MM.1S (cell line): ENCODE measurements at regions not wholly inside any gene's neighbourhood (a gene's known extent, or its start where the extent isn't known, plus 50 kb on each side); places are given as distances from the start of the nearest gene placed in this dataset.

Experiments
- DNase-seq: peaks from one replicate; pipeline ENCODE4 v3.0.0-alpha.2; 2015
- H2AFZ ChIP-seq: fragments of 300-600 bp; sonication (generic); 2 replicates; pipeline ENCODE4 v1.6.0; 2016; ENCODE audit warnings: antibody characterized with exemption, low read length
- H3F3A ChIP-seq: fragments of 300-600 bp; sonication (generic); 2 replicates; pipeline ENCODE4 v1.6.1; 2016; ENCODE audit warnings: mild to moderate bottlenecking, antibody characterized with exemption, low read length, moderate library complexity, mixed read lengths; ENCODE audit not compliant: insufficient read depth
- H3K27ac ChIP-seq: fragments of 300-600 bp; sonication (generic); 2 replicates; pipeline ENCODE4 v1.5.1; 2016; ENCODE audit warnings: mild to moderate bottlenecking, low read length
- H3K27me3 ChIP-seq: fragments of 300-600 bp; sonication (generic); replicated peaks from 2 replicates; pipeline ENCODE4 v1.6.0; 2016; ENCODE audit warnings: low read length; ENCODE audit not compliant: insufficient read depth
- H3K36me3 ChIP-seq: fragments of 300-600 bp; sonication (generic); replicated peaks from 2 replicates; pipeline ENCODE4 v1.6.1; 2016; ENCODE audit warnings: mild to moderate bottlenecking, low read length, mixed read lengths; ENCODE audit not compliant: insufficient read depth
- H3K4me1 ChIP-seq: fragments of 300-600 bp; sonication (generic); 2 replicates; pipeline ENCODE4 v1.6.1; 2016; ENCODE audit warnings: low read length, mixed read lengths
- H3K4me2 ChIP-seq: fragments of 300-600 bp; sonication (generic); 2 replicates; pipeline ENCODE4 v1.6.0; 2016; ENCODE audit warnings: low read depth, low read length
- H3K4me3 ChIP-seq: fragments of 300-600 bp; sonication (generic); 2 replicates; pipeline ENCODE4 v1.5.1; 2016; ENCODE audit warnings: low read length, mixed read lengths
- H3K79me2 ChIP-seq: fragments of 300-600 bp; sonication (generic); 2 replicates; pipeline ENCODE4 v1.6.1; 2016; ENCODE audit warnings: mixed run types, low read length, mixed read lengths
- H3K9ac ChIP-seq: fragments of 300-600 bp; sonication (generic); 2 replicates; pipeline ENCODE4 v1.6.1; 2016; ENCODE audit warnings: low read length, mixed read lengths
- H3K9me2 ChIP-seq: fragments of 300-600 bp; sonication (generic); replicated peaks from 2 replicates; pipeline ENCODE4 v1.6.1; 2016; ENCODE audit warnings: mild to moderate bottlenecking, low read length, mixed read lengths; ENCODE audit not compliant: insufficient read depth
- H3K9me3 ChIP-seq: fragments of 300-600 bp; sonication (generic); replicated peaks from 2 replicates; pipeline ENCODE4 v1.6.1; 2016; ENCODE audit warnings: mild to moderate bottlenecking, low read length, mixed read lengths; ENCODE audit not compliant: insufficient read depth
- H4K20me1 ChIP-seq: fragments of 300-600 bp; sonication (generic); 2 replicates; pipeline ENCODE4 v1.6.1; 2016; ENCODE audit warnings: mild to moderate bottlenecking, low read length, moderate library complexity, mixed read lengths; ENCODE audit not compliant: insufficient read depth
- EZH2 ChIP-seq: fragments of 300-600 bp; sonication (generic); optimal IDR thresholded peaks from 2 replicates; pipeline ENCODE3; 2017; ENCODE audit warnings: low read depth, mild to moderate bottlenecking, antibody characterized with exemption, low read length, mixed read lengths
- EZH2phosphoT487 ChIP-seq: fragments of 300-600 bp; sonication (generic); IDR thresholded peaks from 2 replicates; pipeline ENCODE4 v1.6.1; 2018; ENCODE audit warnings: antibody characterized with exemption, low read length
- TF ChIP-seq, protein P1 (sequence below): fragments of 300-600 bp; sonication (generic); IDR thresholded peaks from 2 replicates; pipeline ENCODE4 v1.5.1; 2016; ENCODE audit warnings: antibody characterized with exemption, low read length, mixed read lengths

DNA sequence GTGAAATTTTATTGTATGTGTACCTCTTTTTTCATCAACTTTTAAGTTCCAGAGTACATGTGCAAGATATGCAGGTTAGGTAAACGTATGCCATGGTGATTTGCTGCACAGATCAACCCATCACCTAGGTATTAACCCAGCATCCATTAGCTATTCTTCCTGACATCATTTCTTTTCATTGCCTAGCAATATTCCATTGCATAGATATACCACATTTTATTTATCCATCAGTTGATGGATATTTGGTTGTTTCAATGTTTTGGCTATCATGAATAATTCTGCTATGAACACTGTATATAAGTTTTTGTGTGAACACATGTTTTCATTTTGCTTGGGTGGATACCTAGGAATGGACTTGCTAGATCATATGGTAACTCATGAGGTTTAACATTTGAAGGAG is 439.9 kb upstream of the SOX5 start:
- Histone ChIP-seq H3F3A (no peaks in the 10 kb centered on the region), H3K9me2 (no peaks in the 10 kb centered on the region), H3K9ac (no peak overlapping the region), H3K27ac (no peak overlapping the region), H3K36me3 (no peaks in the 10 kb centered on the region), H3K27me3 (no peaks in the 10 kb centered on the region), H3K4me3 (no peak overlapping the region), H3K4me2 (no peak overlapping the region), H2AFZ (no peak overlapping the region), H4K20me1 (no peaks in the 10 kb centered on the region), H3K4me1 (no peaks in the 10 kb centered on the region), H3K79me2 (no peaks in the 10 kb centered on the region), H3K9me3 (no peaks in the 10 kb centered on the region)
- TF ChIP-seq EZH2phosphoT487, result no peak
- TF ChIP-seq, protein P1, sequence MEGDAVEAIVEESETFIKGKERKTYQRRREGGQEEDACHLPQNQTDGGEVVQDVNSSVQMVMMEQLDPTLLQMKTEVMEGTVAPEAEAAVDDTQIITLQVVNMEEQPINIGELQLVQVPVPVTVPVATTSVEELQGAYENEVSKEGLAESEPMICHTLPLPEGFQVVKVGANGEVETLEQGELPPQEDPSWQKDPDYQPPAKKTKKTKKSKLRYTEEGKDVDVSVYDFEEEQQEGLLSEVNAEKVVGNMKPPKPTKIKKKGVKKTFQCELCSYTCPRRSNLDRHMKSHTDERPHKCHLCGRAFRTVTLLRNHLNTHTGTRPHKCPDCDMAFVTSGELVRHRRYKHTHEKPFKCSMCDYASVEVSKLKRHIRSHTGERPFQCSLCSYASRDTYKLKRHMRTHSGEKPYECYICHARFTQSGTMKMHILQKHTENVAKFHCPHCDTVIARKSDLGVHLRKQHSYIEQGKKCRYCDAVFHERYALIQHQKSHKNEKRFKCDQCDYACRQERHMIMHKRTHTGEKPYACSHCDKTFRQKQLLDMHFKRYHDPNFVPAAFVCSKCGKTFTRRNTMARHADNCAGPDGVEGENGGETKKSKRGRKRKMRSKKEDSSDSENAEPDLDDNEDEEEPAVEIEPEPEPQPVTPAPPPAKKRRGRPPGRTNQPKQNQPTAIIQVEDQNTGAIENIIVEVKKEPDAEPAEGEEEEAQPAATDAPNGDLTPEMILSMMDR, result no peak
- no peak for TF ChIP-seq EZH2
- no peak for DNase-seq

DNA sequence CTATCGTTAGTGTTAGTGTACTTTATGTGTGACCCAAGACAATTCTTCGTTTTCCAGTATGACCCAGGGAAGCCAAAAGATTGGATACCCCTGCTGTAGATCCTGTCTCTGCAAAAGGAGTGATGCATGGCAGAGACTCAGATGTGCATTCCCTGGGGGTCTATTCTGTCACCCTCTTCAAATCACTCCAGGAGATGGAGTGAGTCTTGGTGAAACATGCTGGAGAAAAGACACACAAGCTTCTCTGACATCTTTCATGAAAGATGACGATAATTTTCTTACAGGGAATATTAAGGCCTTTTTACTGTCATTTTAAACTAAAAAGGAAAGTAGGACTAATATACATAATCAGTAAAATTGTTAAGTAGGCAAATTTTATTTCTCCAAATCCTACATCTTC is 437.9 kb upstream of the SOX5 start:
- H4K20me1 ChIP-seq, result no peaks in the 10 kb centered on the region
- no peaks in the 10 kb centered on the region for H3K36me3 ChIP-seq
- no peak overlapping the region for H3K9ac ChIP-seq
- H3K9me3 ChIP-seq, result no peaks in the 10 kb centered on the region
- H3F3A ChIP-seq, result no peaks in the 10 kb centered on the region
- no peaks in the 10 kb centered on the region for H3K4me1 ChIP-seq
- no peaks in the 10 kb centered on the region for H3K9me2 ChIP-seq
- H3K4me3 ChIP-seq, result no peak overlapping the region
- DNase-seq, result no peak
- H3K27me3 ChIP-seq, result no peaks in the 10 kb centered on the region
- H3K79me2 ChIP-seq, result no peaks in the 10 kb centered on the region
- no peak overlapping the region for H2AFZ ChIP-seq
- H3K4me2 ChIP-seq, result no peak overlapping the region
- no peak overlapping the region for H3K27ac ChIP-seq
- TF ChIP-seq EZH2phosphoT487, result no peak
- TF ChIP-seq, protein P1, result no peak
- TF ChIP-seq EZH2, result no peak

DNA sequence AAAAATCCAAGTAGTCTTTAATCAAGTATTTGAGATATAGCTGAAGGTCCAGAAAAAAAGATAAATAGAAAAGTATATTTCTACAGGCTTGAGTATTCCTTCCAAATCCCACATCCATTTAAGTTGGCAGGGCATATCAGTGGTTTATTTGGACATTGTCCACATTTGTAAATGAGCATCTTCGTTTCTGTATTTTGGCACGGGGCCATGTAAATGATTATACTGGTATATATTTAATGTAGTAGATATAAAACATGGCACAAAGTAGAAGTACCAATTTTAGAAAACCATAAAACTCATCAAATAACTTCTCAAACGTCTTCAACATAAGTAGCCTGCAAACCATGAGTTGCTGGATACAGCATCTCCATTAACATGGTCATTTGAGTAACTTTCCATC is 437.4 kb upstream of the SOX5 start:
- H4K20me1 ChIP-seq, result no peaks in the 10 kb centered on the region
- DNase-seq, result no peak
- H3K79me2 ChIP-seq, result no peaks in the 10 kb centered on the region
- TF ChIP-seq EZH2 (no peak), EZH2phosphoT487 (no peak)
- TF ChIP-seq, protein P1, result no peak
- H3K9ac ChIP-seq, result no peak overlapping the region
- H3F3A ChIP-seq, result no peaks in the 10 kb centered on the region
- no peaks in the 10 kb centered on the region for H3K36me3 ChIP-seq
- H3K4me3 ChIP-seq, result no peak overlapping the region
- H3K27me3 ChIP-seq, result no peaks in the 10 kb centered on the region
- H3K4me1 ChIP-seq, result no peaks in the 10 kb centered on the region
- H3K9me2 ChIP-seq, result no peaks in the 10 kb centered on the region
- H3K9me3 ChIP-seq, result no peaks in the 10 kb centered on the region
- H2AFZ ChIP-seq, result no peak overlapping the region
- no peak overlapping the region for H3K4me2 ChIP-seq
- H3K27ac ChIP-seq, result no peak overlapping the region
